Glomerular visceral epithelial cell (primary cell): ENCODE measurements at regions not wholly inside any gene's neighbourhood (a gene's known extent, or its start where the extent isn't known, plus 50 kb on each side); places are given as distances from the start of the nearest gene placed in this dataset.

Source experiments
- DNase-seq: peaks from one replicate; pipeline ENCODE4 v3.0.0-alpha.2; 2016; ENCODE audit errors: extremely low spot score

GRCh38 chr2:217527590-217528202 lies 475.1 kb downstream of the TNS1 start:
- no peak for DNase-seq

GRCh38 chr2:217525076-217525475 lies 477.7 kb downstream of the TNS1 start:
- DNase-seq: no peak

GRCh38 chr2:217523286-217523685 lies 479.5 kb downstream of the TNS1 start:
- no peak for DNase-seq

GRCh38 chr2:217521820-217522219 lies 481.0 kb downstream of the TNS1 start:
- DNase-seq: no peak

GRCh38 chr2:217520356-217521010 lies 482.3 kb downstream of the TNS1 start:
- no peak for DNase-seq

GRCh38 chr2:217517402-217517801 lies 485.4 kb downstream of the TNS1 start:
- no peak for DNase-seq

GRCh38 chr2:217515615-217516309 lies 487.0 kb downstream of the TNS1 start:
- DNase-seq: no peak

GRCh38 chr2:217513258-217513657 lies 489.5 kb downstream of the TNS1 start:
- DNase-seq: no peak

GRCh38 chr2:217512728-217513127 lies 490.1 kb downstream of the TNS1 start:
- DNase-seq: no peak

- DNase-seq: no peak
These were observed 490.5 kb downstream of the TNS1 start for GRCh38 chr2:217512259-217512658.

GRCh38 chr2:217511850-217512249 lies 490.9 kb downstream of the TNS1 start:
- DNase-seq: no peak

- DNase-seq: peak; percentile 83
These were observed 492.0 kb downstream of the TNS1 start for GRCh38 chr2:217510771-217511291.

GRCh38 chr2:217505303-217505702 lies 497.5 kb downstream of the TNS1 start:
- DNase-seq: no peak

GRCh38 chr2:217501887-217502286 lies 500.9 kb downstream of the TNS1 start:
- DNase-seq: no peak

GRCh38 chr2:217497843-217498377 lies 504.9 kb downstream of the TNS1 start:
- no peak for DNase-seq

GRCh38 chr2:217494557-217494956 lies 508.2 kb downstream of the TNS1 start:
- DNase-seq: no peak

GRCh38 chr2:217491271-217491670 lies 511.5 kb downstream of the TNS1 start:
- no peak for DNase-seq

- DNase-seq: no peak
These were observed 513.4 kb downstream of the TNS1 start for GRCh38 chr2:217489145-217489960.

GRCh38 chr2:217484046-217484445 lies 518.7 kb downstream of the TNS1 start:
- no peak for DNase-seq

GRCh38 chr2:217482056-217482710 lies 520.6 kb downstream of the TNS1 start:
- no peak for DNase-seq

GRCh38 chr2:217481577-217481976 lies 521.2 kb downstream of the TNS1 start:
- DNase-seq: no peak
